ENCODE measurements at regions not wholly inside any gene's neighbourhood (a gene's known extent, or its start where the extent isn't known, plus 50 kb on each side); places are given as distances from the start of the nearest gene placed in this dataset.
A peak's percentile ranks its signal among the peaks of the same experiment; 100 is the strongest.
"Not testable (repeated sequence)": the region's sequence is repeated elsewhere in the genome, so short reads cannot be mapped to it uniquely, and the experiment has no call there.

GRCh38 chr13:58955546-58956385 is 1208.0 kb downstream of the DIAPH3 start:
- no peaks in the 10 kb centered on the region for H3K9me2 ChIP-seq (replicated peaks; ENCODE audit: low read depth, low read length)
- H2AFZ ChIP-seq (ENCODE audit: low read length) = no peak overlapping the region
- H3K79me2 ChIP-seq (ENCODE audit: insufficient read depth, low read length) = no peaks in the 10 kb centered on the region
- H3K4me3 ChIP-seq (ENCODE audit: low read length, poor library complexity, severe bottlenecking) = no peak overlapping the region
- no peaks in the 10 kb centered on the region for H3F3A ChIP-seq (ENCODE audit: low read depth)
- no peaks in the 10 kb centered on the region for H3K36me3 ChIP-seq (ENCODE audit: insufficient read depth, low read length)
- no peaks in the 10 kb centered on the region for H4K20me1 ChIP-seq (ENCODE audit: insufficient read depth, low read length, poor library complexity, severe bottlenecking)
- peaks cover 37% of the 10 kb centered on the region for H3K4me1 ChIP-seq (ENCODE audit: insufficient read depth, low read length, poor library complexity, severe bottlenecking)
- TF ChIP-seq CTCF (conservative IDR thresholded peaks at IDR 0.05; ENCODE audit: low read length) (no peak), EZH2phosphoT487 (IDR thresholded peaks at IDR 0.05; ENCODE audit: borderline replicate concordance) (no peak)
- H3K9ac ChIP-seq (ENCODE audit: low read depth, low read length, poor library complexity, severe bottlenecking) = no peak overlapping the region
- H3K27me3 ChIP-seq (ENCODE audit: insufficient read depth, low read length, poor library complexity, severe bottlenecking) = no peaks in the 10 kb centered on the region
- H3K4me2 ChIP-seq (ENCODE audit: low read depth, low read length, poor library complexity, severe bottlenecking) = no peak overlapping the region
- H3K9me3 ChIP-seq (ENCODE audit: insufficient read depth, low read depth, low read length) = 0 out of 2 replicates have a peak, but pooled peaks cover 4% of the 10 kb centered on the region

DNA sequence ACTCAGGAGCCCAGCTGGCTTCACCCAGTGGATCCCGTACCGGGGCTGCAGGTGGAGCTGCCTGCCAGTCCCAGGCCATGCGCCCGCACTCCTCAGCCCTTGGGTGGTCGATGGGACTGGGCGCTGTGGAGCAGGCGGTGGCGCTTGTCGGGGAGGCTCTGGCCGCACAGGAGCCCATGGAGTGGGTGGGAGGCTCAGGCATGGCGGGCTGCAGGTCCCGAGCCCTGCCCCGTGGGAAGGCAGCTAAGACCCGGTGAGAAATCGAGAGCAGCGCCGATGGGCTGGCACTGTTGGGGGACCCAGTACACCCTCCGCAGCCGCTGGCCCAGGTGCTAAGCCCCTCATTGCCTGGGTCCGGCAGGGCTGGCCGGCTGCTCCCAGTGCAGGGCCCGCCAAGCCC is 1205.6 kb downstream of the DIAPH3 start:
- not testable (repeated sequence) for H3K4me3 ChIP-seq (ENCODE audit: low read length, poor library complexity, severe bottlenecking); H3F3A ChIP-seq (ENCODE audit: low read depth); H3K9me3 ChIP-seq (ENCODE audit: insufficient read depth, low read depth, low read length); H2AFZ ChIP-seq (ENCODE audit: low read length); H4K20me1 ChIP-seq (ENCODE audit: insufficient read depth, low read length, poor library complexity, severe bottlenecking); H3K27me3 ChIP-seq (ENCODE audit: insufficient read depth, low read length, poor library complexity, severe bottlenecking); H3K9ac ChIP-seq (ENCODE audit: low read depth, low read length, poor library complexity, severe bottlenecking); H3K4me2 ChIP-seq (ENCODE audit: low read depth, low read length, poor library complexity, severe bottlenecking); H3K9me2 ChIP-seq (replicated peaks; ENCODE audit: low read depth, low read length); H3K36me3 ChIP-seq (ENCODE audit: insufficient read depth, low read length); H3K79me2 ChIP-seq (ENCODE audit: insufficient read depth, low read length)
- peaks cover 30% of the 10 kb centered on the region for H3K4me1 ChIP-seq (ENCODE audit: insufficient read depth, low read length, poor library complexity, severe bottlenecking)

- no peaks in the 10 kb centered on the region for H3K36me3 ChIP-seq (ENCODE audit: insufficient read depth, low read length)
- H3K79me2 ChIP-seq (ENCODE audit: insufficient read depth, low read length) = no peaks in the 10 kb centered on the region
- H3F3A ChIP-seq (ENCODE audit: low read depth) = no peaks in the 10 kb centered on the region
- H3K27me3 ChIP-seq (ENCODE audit: insufficient read depth, low read length, poor library complexity, severe bottlenecking) = no peaks in the 10 kb centered on the region
- no peak for TF ChIP-seq EZH2phosphoT487 (IDR thresholded peaks at IDR 0.05; ENCODE audit: borderline replicate concordance)
- peak; percentile 59 for TF ChIP-seq CTCF (conservative IDR thresholded peaks at IDR 0.05; ENCODE audit: low read length)
- H4K20me1 ChIP-seq (ENCODE audit: insufficient read depth, low read length, poor library complexity, severe bottlenecking) = no peaks in the 10 kb centered on the region
- H3K4me1 ChIP-seq (ENCODE audit: insufficient read depth, low read length, poor library complexity, severe bottlenecking) = peaks cover 4% of the 10 kb centered on the region
- no peak overlapping the region for H2AFZ ChIP-seq (ENCODE audit: low read length)
- H3K4me2 ChIP-seq (ENCODE audit: low read depth, low read length, poor library complexity, severe bottlenecking) = no peak overlapping the region
- no peaks in the 10 kb centered on the region for H3K9me3 ChIP-seq (ENCODE audit: insufficient read depth, low read depth, low read length)
- H3K9me2 ChIP-seq (replicated peaks; ENCODE audit: low read depth, low read length) = no peaks in the 10 kb centered on the region
- H3K9ac ChIP-seq (ENCODE audit: low read depth, low read length, poor library complexity, severe bottlenecking) = no peak overlapping the region
- no peak overlapping the region for H3K4me3 ChIP-seq (ENCODE audit: low read length, poor library complexity, severe bottlenecking)
Observed at GRCh38 chr13:58960888-58961287, 1202.8 kb downstream of the DIAPH3 start.

- H3K27me3 ChIP-seq (ENCODE audit: insufficient read depth, low read length, poor library complexity, severe bottlenecking) = no peaks in the 10 kb centered on the region
- no peaks in the 10 kb centered on the region for H3K9me2 ChIP-seq (replicated peaks; ENCODE audit: low read depth, low read length)
- H3F3A ChIP-seq (ENCODE audit: low read depth) = no peaks in the 10 kb centered on the region
- H4K20me1 ChIP-seq (ENCODE audit: insufficient read depth, low read length, poor library complexity, severe bottlenecking) = no peaks in the 10 kb centered on the region
- H3K4me3 ChIP-seq (ENCODE audit: low read length, poor library complexity, severe bottlenecking) = no peak overlapping the region
- no peak overlapping the region for H3K9ac ChIP-seq (ENCODE audit: low read depth, low read length, poor library complexity, severe bottlenecking)
- no peak overlapping the region for H3K4me2 ChIP-seq (ENCODE audit: low read depth, low read length, poor library complexity, severe bottlenecking)
- H3K79me2 ChIP-seq (ENCODE audit: insufficient read depth, low read length) = no peaks in the 10 kb centered on the region
- no peaks in the 10 kb centered on the region for H3K36me3 ChIP-seq (ENCODE audit: insufficient read depth, low read length)
- H2AFZ ChIP-seq (ENCODE audit: low read length) = no peak overlapping the region
- no peaks in the 10 kb centered on the region for H3K4me1 ChIP-seq (ENCODE audit: insufficient read depth, low read length, poor library complexity, severe bottlenecking)
- TF ChIP-seq EZH2phosphoT487 (IDR thresholded peaks at IDR 0.05; ENCODE audit: borderline replicate concordance) = no peak
- TF ChIP-seq CTCF (conservative IDR thresholded peaks at IDR 0.05; ENCODE audit: low read length) = no peak
- H3K9me3 ChIP-seq (ENCODE audit: insufficient read depth, low read depth, low read length) = no peaks in the 10 kb centered on the region
Observed at GRCh38 chr13:58963321-58963720, 1200.4 kb downstream of the DIAPH3 start.
